Suprapubic skin (tissue), 4 donors: ENCODE measurements at regions not wholly inside any gene's neighbourhood (a gene's known extent, or its start where the extent isn't known, plus 50 kb on each side); places are given as distances from the start of the nearest gene placed in this dataset.

Experiments
- DNase-seq, 2 donors: peaks; one replicate each; pipeline ENCODE4 v3.0.0-alpha.2; 2019; ENCODE audit warnings: low spot score in 2 of 2
- H3K27ac ChIP-seq: fragments of 200-600 bp; sonication (generic); one replicate; pipeline ENCODE4 v1.5.1; 2019
- H3K27me3 ChIP-seq: fragments of 200-600 bp; sonication (generic); one replicate; pipeline ENCODE4 v1.5.1; 2019
- H3K36me3 ChIP-seq: fragments of 200-600 bp; sonication (generic); one replicate; pipeline ENCODE4 v1.5.1; 2019
- H3K4me1 ChIP-seq: fragments of 200-600 bp; sonication (generic); one replicate; pipeline ENCODE4 v1.5.1; 2019
- H3K4me3 ChIP-seq: fragments of 200-600 bp; sonication (generic); one replicate; pipeline ENCODE4 v1.5.1; 2019; ENCODE audit warnings: mild to moderate bottlenecking
- H3K9me3 ChIP-seq: fragments of 200-600 bp; sonication (generic); one replicate; pipeline ENCODE4 v1.5.1; 2019
- CTCF ChIP-seq, 2 donors: fragments of 200-600 bp in 1 of 2; fragments of 450-650 bp in 1 of 2; sonication (generic) in 1 of 2; IDR thresholded peaks; one replicate each; pipeline ENCODE4 v1.5.1; 2016 to 2019; ENCODE audit warnings: antibody characterized with exemption in 2 of 2, mild to moderate bottlenecking in 1 of 2, moderate library complexity in 1 of 2
- EP300 ChIP-seq: sonication (generic); formaldehyde crosslinking; IDR thresholded peaks from one replicate; pipeline ENCODE4 v1.6.1; 2017; ENCODE audit warnings: antibody characterized with exemption
- POLR2A ChIP-seq, 2 donors: fragments of 450-650 bp; IDR thresholded peaks; one replicate each; pipeline ENCODE4 v1.6.1; 2017; ENCODE audit warnings: antibody characterized with exemption in 2 of 2, mild to moderate bottlenecking in 2 of 2, moderate library complexity in 2 of 2
- POLR2AphosphoS5 ChIP-seq, 3 donors: sonication (generic); formaldehyde crosslinking; IDR thresholded peaks; one replicate each; pipeline ENCODE4 v1.6.1; 2017; ENCODE audit warnings: antibody characterized with exemption in 3 of 3
- WGBS: methylation state at CpG from one replicate; pipeline ENCODE4 v1.1.5; 2018; 5-methylcytosine and 5-hydroxymethylcytosine counted together

GRCh38 chr13:32828711-32829110 lies 187.5 kb upstream of the KL start:
- DNase-seq = no peak
- no peaks in the 10 kb centered on the region for H3K27me3 ChIP-seq
- no peak for TF ChIP-seq POLR2A (IDR thresholded peaks at IDR 0.05)
- TF ChIP-seq CTCF (IDR thresholded peaks at IDR 0.05) = no peak
- no peak for TF ChIP-seq EP300
- no peak for TF ChIP-seq POLR2AphosphoS5 (IDR thresholded peaks at IDR 0.05)
- H3K27ac ChIP-seq = no peak overlapping the region
- H3K36me3 ChIP-seq = no peaks in the 10 kb centered on the region
- H3K4me1 ChIP-seq = no peaks in the 10 kb centered on the region
- WGBS = 94% methylated on average over 6 of the region's 6 CpGs
- H3K9me3 ChIP-seq = peaks cover 5% of the 10 kb centered on the region
- H3K4me3 ChIP-seq = no peak overlapping the region

- no peaks in the 10 kb centered on the region for H3K27me3 ChIP-seq
- no peak overlapping the region for H3K27ac ChIP-seq
- H3K36me3 ChIP-seq = no peaks in the 10 kb centered on the region
- WGBS = 75% methylated on average over 6 of the region's 6 CpGs
- TF ChIP-seq POLR2A (IDR thresholded peaks at IDR 0.05) (no peak), POLR2AphosphoS5 (IDR thresholded peaks at IDR 0.05) (no peak), EP300 (no peak), CTCF (IDR thresholded peaks at IDR 0.05) (no peak)
- no peak for DNase-seq
- no peak overlapping the region for H3K4me3 ChIP-seq
- peaks cover 5% of the 10 kb centered on the region for H3K9me3 ChIP-seq
- no peaks in the 10 kb centered on the region for H3K4me1 ChIP-seq
These were observed 187.0 kb upstream of the KL start for GRCh38 chr13:32829269-32829668.

GRCh38 chr13:32829676-32830335 lies 186.4 kb upstream of the KL start:
- H3K4me1 ChIP-seq = no peaks in the 10 kb centered on the region
- WGBS = 85% methylated on average over 8 of the region's 8 CpGs
- TF ChIP-seq POLR2A (IDR thresholded peaks at IDR 0.05) = no peak
- TF ChIP-seq CTCF (IDR thresholded peaks at IDR 0.05) = no peak
- TF ChIP-seq POLR2AphosphoS5 (IDR thresholded peaks at IDR 0.05) = no peak
- TF ChIP-seq EP300 = no peak
- H3K27ac ChIP-seq = no peak overlapping the region
- H3K27me3 ChIP-seq = no peaks in the 10 kb centered on the region
- no peak for DNase-seq
- H3K36me3 ChIP-seq = no peaks in the 10 kb centered on the region
- no peak overlapping the region for H3K4me3 ChIP-seq
- peaks cover 5% of the 10 kb centered on the region for H3K9me3 ChIP-seq

GRCh38 chr13:32830336-32831031 lies 185.7 kb upstream of the KL start:
- no peak overlapping the region for H3K4me3 ChIP-seq
- no peak for DNase-seq
- H3K4me1 ChIP-seq = no peaks in the 10 kb centered on the region
- H3K27ac ChIP-seq = no peak overlapping the region
- no peak for TF ChIP-seq EP300
- no peak for TF ChIP-seq POLR2AphosphoS5 (IDR thresholded peaks at IDR 0.05)
- TF ChIP-seq POLR2A (IDR thresholded peaks at IDR 0.05) = no peak
- TF ChIP-seq CTCF (IDR thresholded peaks at IDR 0.05) = no peak
- H3K27me3 ChIP-seq = no peaks in the 10 kb centered on the region
- H3K36me3 ChIP-seq = no peaks in the 10 kb centered on the region
- H3K9me3 ChIP-seq = peaks cover 5% of the 10 kb centered on the region
- WGBS = 83% methylated on average over 10 of the region's 10 CpGs

- TF ChIP-seq POLR2A (IDR thresholded peaks at IDR 0.05) (no peak), EP300 (no peak), POLR2AphosphoS5 (IDR thresholded peaks at IDR 0.05) (no peak)
- Histone ChIP-seq H3K4me3 (no peak overlapping the region), H3K9me3 (peaks cover 5% of the 10 kb centered on the region), H3K4me1 (no peaks in the 10 kb centered on the region), H3K27me3 (no peaks in the 10 kb centered on the region), H3K36me3 (no peaks in the 10 kb centered on the region), H3K27ac (no peak overlapping the region)
- WGBS = 79% methylated on average over 5 of the region's 5 CpGs
- no peak for DNase-seq
These were observed 178.8 kb upstream of the KL start for GRCh38 chr13:32837307-32837972.
